Hematopoietic multipotent progenitor cell treated with erythropoietin and hydrocortisone succinate and interleukin-3 and kit ligand, for 4 days (in vitro differentiated cells): ENCODE measurements at regions not wholly inside any gene's neighbourhood (a gene's known extent, or its start where the extent isn't known, plus 50 kb on each side); places are given as distances from the start of the nearest gene placed in this dataset.

Source experiments
- DNase-seq: peaks from one replicate; pipeline ENCODE4 v3.0.0-alpha.2; 2015

- peak; percentile 75 for DNase-seq
These were observed 77.2 kb upstream of the BCOR start for GRCh38 chrX:40174854-40175510.

GRCh38 chrX:40174001-40174853 lies 76.5 kb upstream of the BCOR start:
- peak; percentile 86 for DNase-seq

- DNase-seq = no peak
These were observed 75.6 kb upstream of the BCOR start for GRCh38 chrX:40173143-40174000.

- DNase-seq = peak; percentile 93
These were observed 74.8 kb upstream of the BCOR start for GRCh38 chrX:40172401-40173142.

- peak; percentile 63 for DNase-seq
These were observed 74.0 kb upstream of the BCOR start for GRCh38 chrX:40171513-40172400.

GRCh38 chrX:40170830-40171512 lies 73.2 kb upstream of the BCOR start:
- peak; percentile 58 for DNase-seq

- DNase-seq = peak; percentile 91
These were observed 71.7 kb upstream of the BCOR start for GRCh38 chrX:40169193-40170101.

- no peak for DNase-seq
These were observed 70.8 kb upstream of the BCOR start for GRCh38 chrX:40168480-40169011.

GRCh38 chrX:40167850-40168479 lies 70.2 kb upstream of the BCOR start:
- DNase-seq = peak; percentile 30

- peak; percentile 21 for DNase-seq
These were observed 69.6 kb upstream of the BCOR start for GRCh38 chrX:40167233-40167849.

GRCh38 chrX:40166582-40166981 lies 68.8 kb upstream of the BCOR start:
- DNase-seq = peak; percentile 27

GRCh38 chrX:40165861-40166260 lies 68.1 kb upstream of the BCOR start:
- DNase-seq = no peak

GRCh38 chrX:40165206-40165605 lies 67.4 kb upstream of the BCOR start:
- DNase-seq = no peak

- DNase-seq = no peak
These were observed 67.0 kb upstream of the BCOR start for GRCh38 chrX:40164751-40165150.

- peak; percentile 63 for DNase-seq
These were observed 60.4 kb upstream of the BCOR start for GRCh38 chrX:40158036-40158706.

GRCh38 chrX:40157228-40158035 lies 59.7 kb upstream of the BCOR start:
- DNase-seq = no peak
